Prostate gland (tissue), 2 donors: ENCODE measurements at regions not wholly inside any gene's neighbourhood (a gene's known extent, or its start where the extent isn't known, plus 50 kb on each side); places are given as distances from the start of the nearest gene placed in this dataset.

Experiments used
- DNase-seq: peaks from one replicate; pipeline ENCODE4 v3.0.0-alpha.2; 2019; ENCODE audit warnings: low spot score
- H3K27ac ChIP-seq, 2 donors: fragments of 200-600 bp; sonication (generic); 2 replicates each; pipeline ENCODE4 v1.5.1; 2017 to 2019
- H3K27me3 ChIP-seq: fragments of 200-600 bp; sonication (generic); replicated peaks from 2 replicates; pipeline ENCODE4 v1.5.1; 2019; ENCODE audit not compliant: insufficient read depth
- H3K36me3 ChIP-seq, 2 donors: fragments of 200-600 bp; sonication (generic); 1 replicate in 1 of 2; 2 replicates in 1 of 2; pipeline versions ENCODE4 v1.5.1 to v1.8.1; 2017 to 2019
- H3K4me1 ChIP-seq: fragments of 200-600 bp; sonication (generic); replicated peaks from 2 replicates; pipeline ENCODE4 v1.5.1; 2019
- H3K4me3 ChIP-seq, 2 donors: fragments of 200-600 bp; sonication (generic); 2 replicates each; pipeline ENCODE4 v1.5.1; 2017 to 2019
- H3K9me3 ChIP-seq: fragments of 200-600 bp; sonication (generic); 2 replicates; pipeline ENCODE4 v1.5.1; 2017
- POLR2A ChIP-seq: fragments of 450-650 bp; IDR thresholded peaks from one replicate; pipeline ENCODE4 v1.6.1; 2016; ENCODE audit warnings: antibody characterized with exemption, mild to moderate bottlenecking
- POLR2AphosphoS5 ChIP-seq: sonication (generic); formaldehyde crosslinking; IDR thresholded peaks from one replicate; pipeline ENCODE4 v1.6.1; 2017; ENCODE audit warnings: antibody characterized with exemption
- WGBS: methylation state at CpG from one replicate; pipeline ENCODE4 v1.1.5; 2018; 5-methylcytosine and 5-hydroxymethylcytosine counted together
- intact Hi-C: fragments of 100-400 bp; cut with DNase I; formaldehyde crosslinking; loops from one replicate; pipeline ENCODE4 v1.14.2; 2022
- TF ChIP-seq, protein P1 (sequence below), 4 experiments: fragments of 200-600 bp in 2 of 4; fragments of 450-650 bp in 2 of 4; sonication (generic) in 2 of 4; IDR thresholded peaks; 1 replicate in 3 of 4; 2 replicates in 1 of 4; pipeline ENCODE4 v1.5.1; 2016 to 2019; ENCODE audit warnings: antibody characterized with exemption in 4 of 4, mild to moderate bottlenecking in 2 of 4, moderate library complexity in 2 of 4

GRCh38 chr3:43210049-43211027, 76.0 kb upstream of the SNRK start:
- TF ChIP-seq POLR2A (no peak), POLR2AphosphoS5 (no peak)
- TF ChIP-seq, protein P1, sequence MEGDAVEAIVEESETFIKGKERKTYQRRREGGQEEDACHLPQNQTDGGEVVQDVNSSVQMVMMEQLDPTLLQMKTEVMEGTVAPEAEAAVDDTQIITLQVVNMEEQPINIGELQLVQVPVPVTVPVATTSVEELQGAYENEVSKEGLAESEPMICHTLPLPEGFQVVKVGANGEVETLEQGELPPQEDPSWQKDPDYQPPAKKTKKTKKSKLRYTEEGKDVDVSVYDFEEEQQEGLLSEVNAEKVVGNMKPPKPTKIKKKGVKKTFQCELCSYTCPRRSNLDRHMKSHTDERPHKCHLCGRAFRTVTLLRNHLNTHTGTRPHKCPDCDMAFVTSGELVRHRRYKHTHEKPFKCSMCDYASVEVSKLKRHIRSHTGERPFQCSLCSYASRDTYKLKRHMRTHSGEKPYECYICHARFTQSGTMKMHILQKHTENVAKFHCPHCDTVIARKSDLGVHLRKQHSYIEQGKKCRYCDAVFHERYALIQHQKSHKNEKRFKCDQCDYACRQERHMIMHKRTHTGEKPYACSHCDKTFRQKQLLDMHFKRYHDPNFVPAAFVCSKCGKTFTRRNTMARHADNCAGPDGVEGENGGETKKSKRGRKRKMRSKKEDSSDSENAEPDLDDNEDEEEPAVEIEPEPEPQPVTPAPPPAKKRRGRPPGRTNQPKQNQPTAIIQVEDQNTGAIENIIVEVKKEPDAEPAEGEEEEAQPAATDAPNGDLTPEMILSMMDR (IDR thresholded peaks at IDR 0.05) = no peak
- no peak overlapping the region for H3K27ac ChIP-seq
- intact Hi-C loops = no loop called here
- no peaks in the 10 kb centered on the region for H3K4me1 ChIP-seq
- WGBS = 79% methylated on average over 8 of the region's 8 CpGs
- DNase-seq = no peak
- no peaks in the 10 kb centered on the region for H3K27me3 ChIP-seq
- no peaks in the 10 kb centered on the region for H3K36me3 ChIP-seq
- no peak overlapping the region for H3K4me3 ChIP-seq
- H3K9me3 ChIP-seq = no peaks in the 10 kb centered on the region

- Histone ChIP-seq H3K9me3 (no peaks in the 10 kb centered on the region), H3K36me3 (no peaks in the 10 kb centered on the region), H3K27me3 (no peaks in the 10 kb centered on the region), H3K27ac (no peak overlapping the region), H3K4me3 (no peak overlapping the region), H3K4me1 (no peaks in the 10 kb centered on the region)
- intact Hi-C loops = no loop called here
- WGBS = 45% methylated on average over 3 of the region's 3 CpGs
- no peak for DNase-seq
- TF ChIP-seq POLR2AphosphoS5 = no peak
Measured at GRCh38 chr3:43207628-43208085, 78.7 kb upstream of the SNRK start.

- TF ChIP-seq POLR2AphosphoS5 = no peak
- TF ChIP-seq POLR2A = no peak
- TF ChIP-seq, protein P1 (IDR thresholded peaks at IDR 0.05) = no peak
- WGBS = 79% methylated on average over 10 of the region's 10 CpGs
- Histone ChIP-seq H3K4me3 (no peak overlapping the region), H3K9me3 (no peaks in the 10 kb centered on the region), H3K36me3 (no peaks in the 10 kb centered on the region), H3K4me1 (no peaks in the 10 kb centered on the region), H3K27me3 (no peaks in the 10 kb centered on the region), H3K27ac (no peak overlapping the region)
- no peak for DNase-seq
- intact Hi-C loops = no loop called here
Measured at GRCh38 chr3:43206632-43207031, 79.7 kb upstream of the SNRK start.

- Histone ChIP-seq H3K27me3 (no peaks in the 10 kb centered on the region), H3K36me3 (no peaks in the 10 kb centered on the region), H3K27ac (no peak overlapping the region), H3K9me3 (no peaks in the 10 kb centered on the region), H3K4me3 (no peak overlapping the region), H3K4me1 (no peaks in the 10 kb centered on the region)
- 68% methylated on average over 7 of the region's 7 CpGs for WGBS
- TF ChIP-seq, protein P1 (IDR thresholded peaks at IDR 0.05) = no peak
- no peak for TF ChIP-seq POLR2AphosphoS5
- TF ChIP-seq POLR2A = no peak
- intact Hi-C loops = no loop called here
- no peak for DNase-seq
Measured at GRCh38 chr3:43206105-43206504, 80.2 kb upstream of the SNRK start.

DNA sequence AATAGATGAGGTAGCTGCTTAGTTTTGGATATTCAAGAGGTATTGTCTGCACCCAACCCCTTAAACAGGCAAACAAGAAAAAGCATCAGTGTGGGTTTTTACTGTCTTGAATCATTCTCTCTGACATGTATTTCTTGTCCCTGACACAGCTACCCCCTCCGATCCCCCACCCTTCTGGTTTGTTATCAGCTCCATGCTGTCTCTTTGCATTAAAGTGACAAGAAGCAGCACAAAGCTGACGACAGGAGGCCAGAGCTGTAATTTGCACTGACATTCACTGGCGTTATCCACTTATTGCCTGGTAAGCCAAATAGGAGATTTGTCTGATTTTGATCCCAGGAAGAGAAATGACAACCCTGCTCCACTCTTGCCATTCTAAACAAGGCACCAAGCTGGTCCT, 83.3 kb upstream of the SNRK start:
- TF ChIP-seq, protein P1 (IDR thresholded peaks at IDR 0.05) = no peak
- no peak for TF ChIP-seq POLR2A
- no peak for TF ChIP-seq POLR2AphosphoS5
- no peaks in the 10 kb centered on the region for H3K36me3 ChIP-seq
- intact Hi-C loops = no loop called here
- H3K27me3 ChIP-seq = no peaks in the 10 kb centered on the region
- WGBS = 56% methylated on average over 3 of the region's 3 CpGs
- H3K27ac ChIP-seq = no peak overlapping the region
- no peaks in the 10 kb centered on the region for H3K4me1 ChIP-seq
- no peaks in the 10 kb centered on the region for H3K9me3 ChIP-seq
- H3K4me3 ChIP-seq = no peak overlapping the region
- no peak for DNase-seq
